SHP77 (cell line): ENCODE measurements at regions not wholly inside any gene's neighbourhood (a gene's known extent, or its start where the extent isn't known, plus 50 kb on each side); places are given as distances from the start of the nearest gene placed in this dataset.
A peak's percentile ranks its signal among the peaks of the same experiment; 100 is the strongest.
"Not testable (repeated sequence)": the region's sequence is repeated elsewhere in the genome, so short reads cannot be mapped to it uniquely, and the experiment has no call there.

Experiments
- DNase-seq, 2 experiments: peaks; one replicate each; lab custom pipeline; 2025; lab: John Stamatoyannopoulos, UW

- no peak for DNase-seq
Observed at GRCh38 chr5:21051945-21052344, 1063.9 kb upstream of the CDH18 start.

- DNase-seq, result no peak
Observed at GRCh38 chr5:21049901-21050300, 1061.9 kb upstream of the CDH18 start.

- DNase-seq, result no peak
Observed at GRCh38 chr5:21030981-21031380, 1043.0 kb upstream of the CDH18 start.

GRCh38 chr5:21024966-21025365 is 1037.0 kb upstream of the CDH18 start:
- DNase-seq, result no peak

- no peak for DNase-seq
Observed at GRCh38 chr5:21013237-21013636, 1025.2 kb upstream of the CDH18 start.

DNA sequence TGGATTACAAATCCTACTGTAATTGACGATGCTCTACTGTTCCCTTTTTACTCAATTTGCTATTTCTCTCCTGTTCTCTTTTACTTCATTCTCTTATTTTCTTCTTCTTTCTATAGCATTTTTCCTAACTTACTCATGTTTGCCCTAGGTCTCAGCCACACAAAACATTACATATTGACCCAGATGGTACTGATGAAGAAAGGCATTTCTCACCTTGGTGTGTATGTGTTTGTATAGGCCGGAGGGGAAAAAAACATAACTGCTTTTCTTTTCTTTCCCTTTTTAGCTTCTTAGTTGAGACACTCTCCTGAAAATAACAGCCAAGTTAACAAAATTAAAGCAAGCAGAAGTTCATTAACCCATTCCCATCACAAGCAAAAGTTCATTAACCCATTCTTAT is 1019.8 kb upstream of the CDH18 start:
- no peak for DNase-seq

DNA sequence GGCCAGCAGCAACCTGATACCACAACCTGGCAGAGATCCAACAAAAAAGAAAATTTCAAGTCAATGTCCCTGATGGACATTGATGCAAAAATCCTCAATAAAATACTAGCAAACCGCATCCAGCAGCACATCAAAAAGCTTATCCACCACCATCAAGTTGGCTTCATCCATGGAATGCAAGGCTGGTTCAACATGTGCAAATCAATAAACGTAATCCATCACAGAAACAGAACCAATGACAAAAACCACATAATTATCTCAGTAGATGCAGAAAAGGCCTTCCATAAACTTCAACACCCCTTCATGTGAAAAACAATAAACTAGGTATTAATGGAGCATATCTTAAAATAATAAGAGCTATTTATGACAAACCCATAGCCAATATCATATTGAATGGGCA is 1000.9 kb upstream of the CDH18 start:
- DNase-seq, result not testable (repeated sequence)

DNA sequence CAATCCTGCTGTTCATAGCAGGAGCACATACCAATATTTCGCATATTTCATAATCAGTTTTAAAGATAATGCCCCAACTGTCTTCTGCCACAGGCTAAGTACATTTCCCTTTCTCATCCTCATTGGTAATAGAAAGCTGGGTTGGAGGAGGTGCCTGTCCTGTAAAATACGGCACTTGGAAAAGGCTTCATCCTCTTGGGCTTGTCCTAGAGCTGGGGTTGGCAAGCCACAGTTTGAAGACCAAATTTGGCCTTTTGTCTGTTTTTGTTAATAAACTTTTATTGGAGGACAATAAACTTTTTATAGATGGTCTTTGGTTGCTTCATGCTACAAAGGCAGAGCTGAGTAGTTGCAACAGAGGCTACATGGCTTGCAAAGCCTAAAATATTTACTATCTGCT is 997.8 kb upstream of the CDH18 start:
- no peak for DNase-seq

- peak; percentile 54 to 72 for DNase-seq
Observed at GRCh38 chr5:20974426-20974825, 986.4 kb upstream of the CDH18 start.

GRCh38 chr5:20972419-20972925 is 984.5 kb upstream of the CDH18 start:
- DNase-seq, result peak; percentile 71 to 86

GRCh38 chr5:20959347-20959746 is 971.3 kb upstream of the CDH18 start:
- DNase-seq, result no peak

DNA sequence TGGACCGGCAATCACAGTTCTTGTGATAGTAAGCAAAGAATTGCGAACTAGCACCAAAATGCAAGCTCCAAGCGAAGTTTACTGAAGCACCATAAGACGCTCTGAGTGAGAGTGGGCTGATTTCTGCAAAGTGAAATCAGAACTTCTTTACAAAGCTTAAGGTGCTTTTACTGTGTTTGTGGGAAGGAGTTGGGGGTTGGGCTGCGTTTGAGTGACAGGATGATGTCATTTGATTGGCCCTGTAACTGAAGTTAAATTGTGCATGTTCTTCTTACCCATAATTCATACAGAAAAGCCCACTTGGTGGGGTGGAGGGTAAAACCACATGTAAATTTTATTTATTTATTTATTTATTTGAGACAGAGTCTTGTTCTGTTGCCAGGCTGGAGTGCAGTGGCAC is 970.6 kb upstream of the CDH18 start:
- DNase-seq, result no peak

DNA sequence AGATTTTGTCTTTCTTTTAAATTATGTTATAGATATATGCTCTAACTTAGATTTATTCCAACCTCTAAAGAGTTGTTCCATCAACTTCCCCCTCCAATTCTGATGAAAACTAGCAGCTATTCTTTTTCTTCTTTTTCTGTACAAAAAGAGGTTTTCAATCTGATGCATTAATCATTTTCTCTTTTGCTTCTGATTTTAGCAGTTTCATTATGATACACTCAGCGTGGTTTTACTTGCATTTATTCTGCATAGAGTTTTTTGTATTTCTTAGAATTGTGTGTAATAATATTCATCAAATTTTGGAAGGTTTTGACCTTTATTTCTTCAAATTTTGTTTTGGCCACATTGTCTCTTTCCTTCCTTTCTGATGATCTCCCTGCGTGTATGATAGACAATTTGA is 968.1 kb upstream of the CDH18 start:
- no peak for DNase-seq

GRCh38 chr5:20949636-20950035 is 961.6 kb upstream of the CDH18 start:
- no peak for DNase-seq

DNA sequence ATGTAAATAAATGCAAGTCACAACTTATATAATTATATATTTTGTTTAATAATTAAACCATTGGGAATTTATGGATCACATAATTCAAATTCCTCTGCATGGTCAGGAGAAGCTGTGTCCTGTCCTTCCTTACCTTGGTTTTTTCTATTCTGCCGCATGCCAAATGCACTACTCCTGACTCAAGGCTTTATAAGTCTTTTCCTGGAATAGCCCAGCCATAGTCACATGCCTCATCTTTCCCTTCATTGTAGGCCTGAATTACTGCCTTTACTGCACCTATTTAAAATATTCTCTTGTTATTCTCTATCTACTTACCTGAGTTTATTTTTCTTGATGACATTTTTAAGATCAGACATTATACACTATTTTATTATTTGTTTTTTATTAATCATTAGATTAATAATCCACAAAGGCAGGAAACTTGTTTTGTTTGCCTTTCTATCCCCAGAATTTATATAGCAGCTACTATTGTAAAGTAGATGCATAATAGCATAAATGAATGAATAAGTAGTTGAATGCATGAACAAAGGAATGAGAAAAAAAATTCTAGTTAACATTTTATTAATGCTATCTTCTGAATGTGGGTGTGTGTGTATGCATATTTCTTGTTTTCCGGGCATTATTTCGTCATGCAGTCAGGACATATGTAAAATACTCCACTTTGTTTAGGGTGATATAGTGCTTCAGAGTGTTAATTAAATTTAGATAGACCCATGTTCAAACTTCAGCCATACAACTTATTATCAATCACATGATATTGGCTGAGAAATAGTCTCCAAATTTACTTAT is 955.4 kb upstream of the CDH18 start:
- DNase-seq, result not testable (repeated sequence)

DNA sequence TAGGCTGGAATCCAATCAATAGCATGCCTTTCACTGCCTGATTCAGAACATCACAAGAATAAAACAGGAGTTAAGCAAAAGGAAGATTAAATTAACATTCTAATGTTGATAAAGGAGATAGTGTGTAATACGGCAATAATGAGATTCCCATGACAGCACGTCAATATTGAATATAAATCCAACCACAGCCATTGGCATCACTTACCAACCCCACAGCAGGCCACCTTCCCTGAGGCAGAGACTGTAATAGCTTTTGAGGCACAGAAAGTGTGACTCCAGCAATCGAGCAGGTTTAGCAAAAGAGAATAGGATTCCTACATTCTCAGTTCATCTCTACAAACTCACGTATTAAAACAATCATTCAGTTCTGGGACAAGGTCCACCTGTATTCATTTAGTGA is 954.6 kb upstream of the CDH18 start:
- DNase-seq, result not testable (repeated sequence)

DNA sequence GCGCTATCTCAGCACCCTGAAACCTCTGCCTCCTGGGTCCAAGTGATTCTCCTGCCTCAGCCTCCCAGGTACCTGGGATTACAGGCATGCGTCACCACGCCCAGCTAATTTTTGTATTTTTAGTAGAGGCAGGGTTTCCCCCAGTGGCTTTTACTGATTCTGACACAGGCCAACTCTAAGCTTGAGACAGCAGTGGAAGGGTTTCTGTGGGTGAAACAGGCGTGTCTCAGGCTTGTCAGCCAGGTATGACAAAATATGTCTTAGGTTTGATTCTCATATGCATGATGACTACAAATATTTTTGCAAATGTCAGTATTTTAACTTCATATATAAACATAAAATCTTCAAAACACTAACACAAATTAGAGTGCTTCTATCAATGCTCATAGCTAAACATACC is 952.8 kb upstream of the CDH18 start:
- DNase-seq, result not testable (repeated sequence)

DNA sequence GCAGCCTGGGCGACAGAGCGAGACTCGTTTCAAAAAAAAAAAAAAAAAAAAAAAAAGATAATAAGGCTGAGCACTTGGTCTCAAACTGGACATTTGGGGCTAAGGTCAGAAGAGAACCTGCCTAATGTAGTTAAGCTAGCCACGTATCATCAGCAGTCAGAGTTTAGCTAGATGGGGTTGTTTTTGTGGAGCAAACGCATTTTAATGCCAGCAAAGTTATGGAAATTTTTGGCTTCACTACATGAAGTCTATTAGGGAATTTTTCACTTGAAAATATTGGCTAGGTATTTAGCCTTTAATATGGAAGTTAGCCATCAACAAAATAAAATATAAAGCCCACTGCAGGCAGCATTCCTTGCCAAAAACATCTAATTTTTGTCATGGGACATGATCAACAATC is 902.9 kb upstream of the CDH18 start:
- DNase-seq, result not testable (repeated sequence)

GRCh38 chr5:20875726-20876125 is 887.7 kb upstream of the CDH18 start:
- not testable (repeated sequence) for DNase-seq

DNA sequence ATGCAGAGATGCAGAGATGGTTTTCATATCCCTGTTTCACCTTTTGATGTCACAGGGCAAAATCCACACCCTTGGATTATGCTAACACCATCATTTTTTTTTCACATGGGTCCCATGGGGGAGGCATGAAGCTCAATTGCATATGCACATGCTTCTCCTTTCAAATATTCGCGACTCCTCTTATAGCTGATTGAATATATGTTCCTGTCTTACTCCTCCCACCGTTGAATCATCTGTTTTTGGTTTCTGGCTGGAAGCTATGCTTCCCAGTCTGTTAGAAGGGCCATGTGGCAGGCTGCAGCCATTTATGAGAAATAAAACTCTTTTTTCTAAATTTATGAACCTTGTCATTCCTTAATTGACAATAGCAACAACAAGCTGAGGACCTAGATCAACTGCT is 877.9 kb upstream of the CDH18 start:
- not testable (repeated sequence) for DNase-seq

- DNase-seq, result no peak
Observed at GRCh38 chr5:20833081-20833627, 845.2 kb upstream of the CDH18 start.

DNA sequence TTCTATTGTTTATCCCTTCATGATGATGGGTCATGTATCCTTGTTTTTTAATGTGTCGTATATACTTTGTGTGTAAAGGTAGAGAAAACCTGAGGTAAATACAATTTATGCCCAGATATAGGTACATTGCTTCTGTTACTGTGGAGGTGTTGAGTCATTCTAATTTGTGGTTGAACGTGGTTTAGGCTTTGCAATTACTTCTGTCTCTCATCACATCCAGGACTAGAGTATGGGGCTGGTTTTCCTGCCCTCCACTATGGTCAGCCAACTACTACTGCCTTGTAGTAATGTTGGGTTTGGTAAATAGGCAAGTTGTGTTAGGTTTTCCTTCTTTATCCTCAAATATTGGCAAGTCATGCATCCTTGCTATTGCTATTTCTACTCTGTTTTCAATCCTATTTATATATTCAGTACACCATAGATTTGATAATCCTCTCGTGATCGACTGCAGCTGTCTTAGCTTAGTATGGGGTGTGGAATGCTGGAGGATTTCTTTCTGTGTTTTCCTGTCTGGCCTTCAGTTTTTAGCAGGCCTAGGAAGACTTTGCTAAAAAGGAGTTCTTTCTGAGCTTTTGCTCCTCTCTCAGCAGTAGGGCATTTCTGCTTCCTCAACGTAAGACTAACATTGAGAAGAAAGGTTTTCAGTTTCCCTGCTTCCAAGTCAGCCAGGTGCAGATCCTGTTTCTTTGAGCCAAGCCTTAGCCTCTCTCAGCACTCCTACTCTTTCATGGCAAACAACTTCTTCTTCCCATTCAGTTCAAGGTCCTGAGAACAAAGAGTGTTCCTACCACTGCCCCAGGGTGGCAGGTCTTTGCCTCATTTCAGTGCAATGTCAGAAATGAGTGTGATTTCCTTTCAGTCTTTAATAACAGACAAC is 844.4 kb upstream of the CDH18 start:
- no peak for DNase-seq

GRCh38 chr5:20825951-20826350 is 838.0 kb upstream of the CDH18 start:
- DNase-seq, result not testable (repeated sequence)
